IPS DF 19.7 (cell line): ENCODE measurements at regions not wholly inside any gene's neighbourhood (a gene's known extent, or its start where the extent isn't known, plus 50 kb on each side); places are given as distances from the start of the nearest gene placed in this dataset.
"Not testable (repeated sequence)": the region's sequence is repeated elsewhere in the genome, so short reads cannot be mapped to it uniquely, and the experiment has no call there.

Experiments used
- DNase-seq: peaks from one replicate; pipeline ENCODE4 v3.0.0-alpha.2; 2013; ENCODE audit warnings: low read depth, low spot score

DNA sequence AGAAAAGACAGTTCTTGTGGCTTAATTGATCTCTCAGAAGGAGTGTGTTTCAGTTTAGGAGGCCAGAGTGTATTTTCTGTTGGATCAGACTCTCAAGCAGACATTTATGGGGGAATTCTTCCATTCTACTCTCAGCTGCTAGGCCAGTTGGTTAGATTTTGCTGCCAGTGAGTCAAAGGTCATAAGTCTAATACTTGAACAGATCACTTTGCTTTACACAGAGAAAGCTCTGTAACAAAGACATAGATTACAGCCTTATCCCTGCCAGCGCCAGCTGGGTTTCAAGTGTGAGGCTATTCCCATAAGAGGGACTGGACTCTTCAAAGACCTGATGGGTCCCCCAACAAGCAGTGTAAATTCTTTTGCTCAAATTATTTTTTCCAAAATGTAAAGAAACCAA is 145.6 kb upstream of the SEMA3C start:
- DNase-seq = no peak

DNA sequence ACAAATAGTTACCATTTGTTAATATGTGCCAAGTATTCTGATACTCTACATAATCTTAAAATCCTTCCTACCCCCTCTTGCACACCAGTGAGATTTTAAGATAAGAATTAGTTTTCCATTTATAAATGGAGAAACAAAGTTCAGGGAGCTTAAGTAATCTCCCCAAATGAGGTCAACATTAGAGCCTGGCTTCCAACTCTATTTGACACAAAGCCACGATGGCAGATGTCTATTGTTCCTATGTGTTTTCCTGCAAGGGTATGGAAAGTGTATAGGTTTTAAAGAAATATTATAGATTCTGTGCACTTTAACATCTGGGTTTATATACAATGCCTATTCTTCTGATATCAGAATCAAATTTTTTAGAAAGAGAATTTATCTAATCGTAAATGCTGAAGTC is 143.9 kb upstream of the SEMA3C start:
- DNase-seq = no peak

DNA sequence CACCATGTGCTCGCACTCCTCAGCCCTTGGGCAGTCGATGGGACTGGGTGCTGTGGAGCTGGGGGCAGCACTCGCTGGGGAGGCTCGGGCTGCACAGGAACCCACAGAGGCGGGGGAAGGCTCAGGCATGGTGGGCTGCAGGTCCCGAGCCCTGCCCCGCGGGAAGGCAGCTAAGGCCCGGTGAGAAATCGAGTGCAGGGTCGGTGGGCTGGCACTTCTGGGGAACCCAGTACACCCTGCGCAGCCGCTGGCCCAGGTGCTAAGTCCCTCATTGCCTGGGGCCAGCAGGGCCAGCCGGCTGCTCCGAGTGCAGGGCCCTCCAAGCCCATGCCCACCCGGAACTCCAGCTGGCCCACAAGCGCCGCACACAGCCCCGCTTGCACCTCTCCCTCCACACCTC is 138.6 kb upstream of the SEMA3C start:
- DNase-seq = not testable (repeated sequence)

DNA sequence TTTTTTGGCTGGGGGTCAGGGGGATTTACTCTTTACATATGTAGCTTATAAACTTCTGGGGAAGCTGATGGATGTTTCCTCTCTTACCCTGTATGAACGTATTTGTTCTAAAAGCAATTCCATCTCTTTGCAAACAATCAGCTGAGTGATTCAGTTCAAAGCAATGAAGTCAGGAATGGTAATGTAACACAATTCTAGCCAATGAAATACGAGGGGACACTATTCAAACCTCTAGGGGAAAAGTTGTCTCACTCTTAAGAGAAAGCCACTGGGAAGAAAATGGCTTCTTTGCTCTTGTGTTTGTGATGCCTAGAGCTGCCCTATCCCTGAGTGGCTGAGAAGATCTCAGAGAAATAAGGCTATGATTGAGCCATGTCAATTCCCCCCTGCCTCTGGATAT is 134.8 kb upstream of the SEMA3C start:
- no peak for DNase-seq

DNA sequence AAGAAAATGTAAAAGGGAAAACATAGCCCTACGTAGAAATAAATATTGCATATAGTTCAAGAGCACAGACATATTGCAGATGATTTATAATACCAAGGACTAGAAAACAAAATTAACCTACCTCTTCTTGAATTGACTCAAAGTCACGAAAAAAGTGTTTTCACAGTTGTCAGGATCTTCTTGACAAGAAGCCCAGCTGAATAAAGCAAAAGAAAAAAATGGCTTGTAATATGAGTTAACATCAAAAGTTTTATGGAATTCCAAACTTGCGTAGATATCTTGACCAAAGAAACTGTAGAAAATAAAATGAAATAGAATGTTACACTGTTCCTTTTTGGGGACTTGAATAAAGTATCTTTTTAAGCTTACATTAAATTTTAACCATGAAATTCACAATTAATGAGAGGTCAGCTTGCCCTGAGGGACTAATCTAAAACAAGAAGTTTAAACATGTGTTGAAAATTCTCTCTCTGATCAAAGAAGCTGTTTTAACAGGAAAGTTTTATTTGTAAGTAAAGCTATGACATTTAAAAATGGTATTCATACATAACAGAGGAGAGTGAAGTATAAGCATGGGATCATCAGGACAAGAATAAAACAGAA is 133.1 kb upstream of the SEMA3C start:
- DNase-seq = no peak

DNA sequence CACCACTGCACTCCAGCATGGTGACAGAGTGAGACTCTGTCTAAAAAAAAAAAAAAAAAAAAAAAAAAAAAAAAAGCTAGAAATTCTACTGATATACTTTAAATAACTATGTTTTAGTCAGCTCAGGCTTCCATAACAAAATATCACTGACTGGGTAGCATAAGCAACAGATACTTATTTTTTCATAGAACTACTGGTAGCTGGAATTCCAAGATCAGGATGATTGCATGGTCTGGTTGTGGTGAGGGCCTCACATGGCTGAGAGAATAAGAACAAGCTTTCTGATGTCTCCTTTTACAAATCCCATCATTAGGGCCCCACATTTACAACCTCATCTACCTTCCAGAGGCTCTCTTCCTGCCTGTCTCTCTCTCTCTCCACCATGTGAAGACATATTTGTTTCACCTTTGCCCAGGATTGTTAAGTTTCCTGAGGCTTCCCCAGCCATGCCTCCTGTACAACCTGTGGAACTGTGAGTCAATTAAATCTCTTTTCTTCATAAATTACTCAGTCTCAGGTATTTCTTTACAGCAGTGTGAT is 126.7 kb upstream of the SEMA3C start:
- no peak for DNase-seq

DNA sequence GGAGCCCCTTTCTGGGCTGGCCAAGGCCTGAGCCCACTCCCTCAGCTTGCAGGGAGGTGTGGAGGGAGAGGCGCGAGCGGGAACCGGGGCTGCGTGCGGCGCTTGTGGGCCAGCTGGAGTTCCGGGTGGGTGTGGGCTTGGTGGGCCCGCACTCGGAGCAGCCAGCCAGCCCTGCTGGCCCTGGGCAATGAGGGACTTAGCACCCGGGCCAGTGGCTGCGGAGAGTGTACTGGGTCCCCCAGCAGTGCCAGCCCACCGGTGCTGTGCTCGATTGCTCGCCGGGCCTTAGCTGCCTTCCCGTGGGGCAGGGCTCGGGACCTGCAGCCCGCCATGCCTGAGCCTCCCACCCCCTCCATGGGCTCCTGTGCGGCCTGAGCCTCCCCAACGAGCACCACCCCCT is 123.8 kb upstream of the SEMA3C start:
- DNase-seq = not testable (repeated sequence)

DNA sequence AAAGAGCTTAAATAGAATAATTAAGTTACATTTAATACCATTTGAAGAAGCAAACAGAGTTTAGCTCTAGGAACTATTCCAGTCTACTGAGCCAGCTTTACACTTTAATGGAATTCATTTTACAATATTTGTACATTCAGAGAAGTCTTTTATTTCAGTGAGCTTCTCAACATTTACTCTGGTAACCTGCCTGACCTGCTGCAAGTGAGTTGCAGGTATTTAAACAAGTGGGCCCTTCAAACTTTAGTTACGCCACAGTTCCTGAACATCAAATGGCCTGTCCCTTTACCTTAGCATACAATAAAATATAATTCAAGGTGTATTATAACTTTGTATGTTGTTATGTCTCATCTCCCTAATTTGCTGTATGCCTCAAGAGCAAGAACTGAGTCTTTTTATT is 121.6 kb upstream of the SEMA3C start:
- DNase-seq = no peak

DNA sequence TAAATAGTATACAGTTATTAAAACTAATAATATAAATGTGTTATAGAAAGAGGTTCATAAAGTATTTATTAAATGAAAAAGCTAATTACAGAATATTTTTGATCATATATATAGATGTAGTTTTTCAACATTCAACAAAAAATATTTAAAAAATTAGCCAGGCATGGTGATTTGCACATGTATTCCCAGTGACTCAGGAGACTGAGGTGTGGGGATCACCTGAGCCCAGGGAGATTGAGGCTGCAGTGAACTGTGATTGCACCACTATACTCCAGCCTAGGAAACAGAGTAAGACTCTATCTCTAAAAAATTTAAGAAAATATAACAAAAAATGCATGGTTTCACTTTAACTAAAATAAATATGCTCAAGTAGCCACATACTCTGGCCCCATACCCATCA is 118.0 kb upstream of the SEMA3C start:
- DNase-seq = no peak

DNA sequence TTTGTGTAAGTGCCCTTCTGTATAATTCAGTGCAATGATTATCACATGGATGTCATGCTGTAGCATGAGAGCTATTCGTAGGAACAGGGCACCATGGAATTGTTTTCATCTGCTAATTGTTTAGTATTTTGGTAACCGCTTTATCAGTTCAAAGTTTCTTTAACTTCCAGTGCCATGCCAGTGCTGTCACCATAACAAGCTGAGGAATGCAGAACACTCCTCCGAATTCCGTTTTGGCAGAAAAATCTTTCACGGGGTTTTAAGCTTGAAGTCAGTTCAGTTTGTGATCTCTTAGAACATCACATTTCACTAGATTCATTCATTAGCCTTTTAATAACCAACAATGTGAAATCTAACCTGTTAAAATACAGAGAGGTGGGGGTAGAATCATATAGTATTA is 117.2 kb upstream of the SEMA3C start:
- DNase-seq = no peak

DNA sequence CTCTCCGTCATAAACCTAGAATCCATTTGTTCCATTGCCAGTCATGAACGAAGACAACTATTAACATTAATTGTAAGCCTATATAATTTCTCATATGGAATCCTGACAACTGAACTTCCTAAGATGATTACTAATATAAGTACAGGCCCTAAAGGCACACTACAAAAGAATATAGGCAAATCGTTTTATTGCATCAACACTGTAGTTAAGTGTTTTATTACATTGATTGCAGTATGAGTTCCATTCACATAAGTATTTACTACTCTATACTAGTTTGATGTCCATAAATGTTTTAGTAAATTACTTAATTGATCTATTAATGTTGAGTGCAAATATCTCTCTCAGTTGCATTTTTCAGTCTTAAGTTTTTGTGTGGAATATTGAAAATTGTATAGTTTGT is 113.1 kb upstream of the SEMA3C start:
- no peak for DNase-seq

DNA sequence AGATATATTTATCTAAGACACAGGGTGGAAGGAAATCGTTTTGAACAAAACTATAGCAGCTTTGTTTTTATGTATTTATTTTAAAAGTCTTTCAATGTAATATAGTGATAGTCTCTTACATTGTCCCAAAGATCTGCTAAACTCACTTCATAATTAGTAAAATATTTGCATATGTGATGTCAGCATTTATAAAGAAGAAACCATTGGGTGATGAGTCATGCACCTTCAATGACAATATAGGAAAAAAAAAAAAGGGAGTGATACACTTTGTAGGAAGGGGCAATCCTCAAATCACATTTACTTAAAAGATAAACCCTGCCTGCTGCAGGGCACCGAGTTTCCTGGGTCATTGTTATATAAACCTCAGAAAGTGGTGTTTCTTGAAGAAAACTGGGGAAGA is 112.4 kb upstream of the SEMA3C start:
- DNase-seq = no peak

DNA sequence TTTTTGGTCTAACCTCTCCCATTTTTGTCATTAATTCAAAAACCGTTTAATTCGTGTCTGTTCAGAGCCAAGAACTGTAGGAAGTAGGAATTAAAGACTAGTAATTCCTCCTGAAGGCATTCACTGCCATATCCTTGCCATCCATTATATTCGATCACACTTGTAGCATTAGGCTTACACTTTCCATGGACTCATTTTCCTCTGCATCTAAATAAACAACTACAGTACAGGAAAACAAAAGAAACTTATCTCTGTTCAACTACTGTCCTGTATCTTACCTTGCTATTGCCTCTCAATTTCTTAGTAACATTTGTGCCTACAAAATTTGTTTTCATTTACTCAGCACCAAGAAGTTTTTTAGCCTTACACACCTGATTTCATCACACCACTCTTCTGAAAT is 111.6 kb upstream of the SEMA3C start:
- DNase-seq = no peak

DNA sequence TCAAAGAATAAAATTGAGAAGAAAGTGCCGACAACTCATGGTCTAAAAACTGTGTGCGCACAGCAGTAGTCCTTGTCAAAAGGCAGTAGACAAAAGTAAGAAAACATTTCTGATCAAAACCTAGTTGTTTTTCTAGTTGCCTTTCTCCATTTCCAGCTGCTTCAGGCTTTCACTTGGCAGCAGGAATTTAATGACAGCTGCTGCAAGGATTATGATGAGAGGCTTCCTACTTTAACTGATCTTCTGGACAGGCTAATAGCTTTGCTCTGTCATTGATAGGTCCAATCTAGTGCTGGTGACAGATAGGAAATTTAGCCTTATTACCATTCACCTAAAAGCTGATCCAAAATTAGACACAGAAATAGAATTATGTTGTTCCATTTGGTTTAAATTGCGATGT is 110.7 kb upstream of the SEMA3C start:
- no peak for DNase-seq

DNA sequence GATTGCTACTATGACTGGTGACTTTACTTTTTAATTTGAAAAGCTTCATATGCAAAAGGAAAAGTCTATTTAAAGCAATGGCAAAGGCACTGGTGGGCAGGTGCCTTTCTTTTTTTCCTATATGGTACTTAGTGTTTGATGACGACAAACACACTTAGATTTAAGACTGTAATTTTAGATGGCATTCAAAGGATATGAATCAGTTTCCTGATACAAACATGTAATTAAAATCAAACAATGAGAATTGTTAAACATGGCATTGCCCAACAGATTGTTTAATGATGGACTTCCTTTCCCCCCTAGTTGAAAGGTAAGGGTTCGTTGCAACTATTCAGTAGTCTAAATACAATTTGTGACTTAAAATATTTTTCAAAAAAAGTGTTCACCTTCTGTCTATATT is 106.5 kb upstream of the SEMA3C start:
- DNase-seq = no peak

DNA sequence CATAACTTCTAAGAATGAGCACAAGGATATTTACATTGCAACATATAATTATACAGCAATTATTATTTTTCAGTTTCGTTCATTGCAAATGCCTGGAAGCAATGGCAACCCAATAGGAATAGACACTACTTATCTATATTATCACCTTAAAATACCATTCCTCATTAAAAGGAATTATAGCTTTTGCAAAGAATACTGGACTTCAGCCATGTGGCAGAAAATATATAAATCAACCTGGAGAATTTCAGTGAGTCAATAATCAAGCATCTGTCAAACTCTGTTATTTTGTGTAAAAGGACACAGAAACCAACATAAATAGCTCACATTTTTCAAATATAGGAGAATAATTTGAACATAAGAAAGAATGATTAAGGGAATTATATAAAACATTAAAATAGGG is 96.1 kb upstream of the SEMA3C start:
- DNase-seq = no peak

DNA sequence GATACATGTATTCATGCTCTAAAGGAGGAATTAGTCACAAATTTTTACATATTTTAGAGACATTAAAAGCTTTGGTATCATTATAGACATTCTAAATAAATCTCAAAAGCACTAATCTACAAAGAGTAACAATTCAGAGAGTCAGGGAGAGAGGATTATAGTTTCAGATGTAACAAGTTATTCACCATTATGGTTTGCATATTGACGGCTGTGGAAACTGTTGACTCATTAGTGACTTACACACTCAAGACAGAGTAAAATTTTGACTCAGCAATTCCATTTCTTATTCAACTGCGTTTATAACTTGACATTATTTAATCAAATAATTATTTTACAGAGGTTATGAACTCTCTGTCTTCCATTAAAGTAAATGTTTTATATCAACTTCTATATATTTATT is 95.4 kb upstream of the SEMA3C start:
- no peak for DNase-seq

DNA sequence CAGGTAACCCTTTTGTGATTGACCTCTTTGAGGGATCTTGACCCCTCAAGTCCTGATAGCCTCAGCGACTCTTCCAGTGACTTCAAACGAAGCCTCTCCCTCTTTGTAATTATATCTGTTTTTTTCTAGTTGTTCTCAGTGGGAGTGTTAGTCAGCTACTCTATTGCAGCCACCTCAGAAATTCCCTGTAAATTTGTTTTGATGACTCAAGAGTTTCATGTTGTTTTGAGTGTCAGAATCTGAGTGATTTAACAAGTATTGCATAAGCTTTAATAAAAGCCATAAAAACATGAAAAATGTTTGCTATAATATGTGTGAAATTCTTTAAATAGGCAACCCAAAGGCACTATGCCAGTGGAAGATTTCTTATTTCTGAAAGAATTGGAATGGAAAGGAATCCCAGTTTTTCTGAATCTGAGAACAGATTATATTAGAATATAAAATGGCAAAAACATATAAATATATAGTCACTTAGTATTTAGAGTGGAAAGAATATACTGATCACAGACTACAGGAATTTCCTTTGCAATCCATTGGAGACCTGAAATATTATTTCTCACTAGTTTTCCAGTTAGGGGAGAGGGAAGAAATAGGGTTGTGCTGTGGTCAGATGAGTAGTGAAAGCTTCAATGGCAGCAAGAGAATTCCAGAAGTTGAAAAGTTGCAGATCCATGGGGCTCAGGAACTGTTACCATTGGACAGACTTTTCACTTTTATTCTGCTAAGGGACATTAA is 94.4 kb upstream of the SEMA3C start:
- no peak for DNase-seq

DNA sequence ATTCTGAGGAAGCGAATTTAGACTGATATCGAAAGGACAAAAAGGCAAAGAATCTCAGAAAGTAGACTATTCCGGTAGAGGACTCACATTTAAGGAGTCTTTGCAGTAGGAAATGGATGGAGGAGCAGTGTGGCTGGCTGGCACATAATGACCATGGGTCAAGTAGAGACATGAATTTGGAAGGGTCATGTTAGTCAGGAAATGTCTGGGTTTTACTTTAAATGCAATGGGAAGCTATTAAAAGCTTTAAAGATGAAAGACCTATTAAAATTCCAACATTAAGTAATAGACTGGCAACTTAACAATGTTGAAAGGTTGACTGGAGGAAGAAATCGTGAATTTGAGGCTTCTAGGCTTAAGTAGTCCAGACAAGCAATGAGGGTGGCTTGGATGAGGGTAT is 90.0 kb upstream of the SEMA3C start:
- DNase-seq = no peak

DNA sequence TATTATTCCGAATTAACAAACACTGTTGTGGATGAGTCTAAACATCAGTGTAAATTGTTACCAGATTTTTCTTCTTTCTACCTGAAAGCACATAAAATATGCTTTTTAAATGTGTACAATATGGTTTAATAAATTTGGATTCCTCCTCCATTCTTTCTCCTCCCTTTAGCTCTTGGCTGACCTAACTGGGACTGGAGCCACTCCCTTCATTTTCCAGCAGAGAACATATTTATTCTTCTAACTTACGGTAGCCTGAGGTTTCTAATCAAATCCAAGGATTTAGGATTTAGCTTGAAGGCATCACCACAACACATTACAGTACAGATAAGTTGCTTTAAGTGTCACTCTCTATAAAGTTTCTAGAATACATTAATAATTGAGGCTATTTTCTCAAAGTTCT is 88.2 kb upstream of the SEMA3C start:
- DNase-seq = no peak

DNA sequence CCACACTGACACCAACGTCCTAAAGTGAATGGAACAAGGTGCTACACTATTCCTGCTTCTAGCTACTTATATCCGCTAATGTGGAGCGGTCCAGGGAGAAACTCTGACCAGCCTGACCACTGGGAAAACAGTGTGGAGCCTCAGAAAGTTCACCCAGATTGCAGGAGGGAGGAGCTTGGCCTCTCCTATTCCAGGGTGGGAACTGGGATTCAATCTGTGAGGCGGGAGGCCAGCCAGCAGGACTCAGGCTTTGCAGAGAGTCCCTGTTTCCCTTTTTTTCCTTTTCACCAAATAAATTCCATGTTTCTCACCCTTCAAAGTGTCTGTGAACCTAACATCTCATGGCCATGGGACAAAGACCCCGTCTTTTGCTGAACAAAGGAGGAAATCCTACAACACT is 86.4 kb upstream of the SEMA3C start:
- no peak for DNase-seq

DNA sequence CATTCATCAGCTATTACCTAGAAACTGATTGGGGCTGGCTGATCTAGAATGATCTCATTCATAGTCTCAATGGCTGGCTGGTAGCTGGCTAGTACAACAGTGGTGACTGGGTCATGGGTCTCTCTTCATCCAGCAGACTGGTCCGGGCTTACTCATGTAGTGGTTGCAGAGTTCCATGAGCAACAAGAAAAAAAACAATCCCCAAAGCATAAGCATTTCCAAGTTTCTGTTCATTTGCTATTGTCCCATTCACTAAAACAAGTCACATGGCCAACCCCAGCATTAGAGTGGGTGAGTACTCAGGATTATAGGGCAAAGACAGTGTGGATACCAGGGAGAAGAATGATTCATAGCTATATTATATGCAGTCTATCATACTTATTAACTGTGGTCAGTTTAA is 85.2 kb upstream of the SEMA3C start:
- DNase-seq = no peak

DNA sequence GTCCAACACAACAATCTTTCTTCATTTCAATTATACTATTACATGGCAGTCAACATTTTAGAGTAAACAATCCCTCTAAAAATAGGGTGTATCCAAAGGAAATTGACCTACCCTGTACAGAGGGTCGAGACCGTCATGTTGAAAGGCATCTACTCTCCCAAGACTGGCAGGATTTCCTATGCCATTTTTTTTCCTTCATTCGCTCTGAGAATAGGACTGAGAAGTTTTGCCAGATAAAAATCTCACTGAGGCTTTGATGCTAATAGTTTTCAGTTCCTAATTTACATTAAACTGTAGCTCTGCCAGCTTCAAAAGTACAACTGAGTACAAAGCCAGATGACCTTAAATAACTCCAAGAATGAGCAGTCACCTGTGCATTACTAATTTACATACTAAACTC is 84.5 kb upstream of the SEMA3C start:
- no peak for DNase-seq

DNA sequence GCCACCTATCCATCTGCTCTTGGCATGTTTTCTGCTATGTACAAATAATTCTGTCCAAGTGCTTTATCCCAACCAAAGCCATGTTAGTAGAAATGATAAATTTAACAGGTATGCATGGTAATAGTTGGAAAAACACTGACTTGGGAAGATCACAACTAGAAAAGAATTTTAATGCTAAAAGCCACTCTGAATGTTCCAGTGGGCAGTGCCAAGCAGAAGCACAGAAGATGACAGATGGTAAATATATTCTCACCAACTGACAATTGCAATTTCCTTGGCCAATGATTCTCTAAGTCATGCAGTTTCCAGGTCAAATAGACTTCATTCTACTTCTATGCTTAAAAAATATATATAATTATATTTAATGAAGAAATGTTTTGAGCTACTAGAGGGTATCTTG is 83.6 kb upstream of the SEMA3C start:
- DNase-seq = no peak
